ENCODE measurements at regions not wholly inside any gene's neighbourhood (a gene's known extent, or its start where the extent isn't known, plus 50 kb on each side); places are given as distances from the start of the nearest gene placed in this dataset.

- no peak for DNase-seq
These were observed 162.8 kb downstream of the SREK1 start for GRCh38 chr5:66306844-66307315.

- DNase-seq = peak in 1 of 2 donors; percentile 72
These were observed 163.6 kb downstream of the SREK1 start for GRCh38 chr5:66307647-66308241.

- no peak for DNase-seq
These were observed 168.2 kb downstream of the SREK1 start for GRCh38 chr5:66312266-66312665.

DNA sequence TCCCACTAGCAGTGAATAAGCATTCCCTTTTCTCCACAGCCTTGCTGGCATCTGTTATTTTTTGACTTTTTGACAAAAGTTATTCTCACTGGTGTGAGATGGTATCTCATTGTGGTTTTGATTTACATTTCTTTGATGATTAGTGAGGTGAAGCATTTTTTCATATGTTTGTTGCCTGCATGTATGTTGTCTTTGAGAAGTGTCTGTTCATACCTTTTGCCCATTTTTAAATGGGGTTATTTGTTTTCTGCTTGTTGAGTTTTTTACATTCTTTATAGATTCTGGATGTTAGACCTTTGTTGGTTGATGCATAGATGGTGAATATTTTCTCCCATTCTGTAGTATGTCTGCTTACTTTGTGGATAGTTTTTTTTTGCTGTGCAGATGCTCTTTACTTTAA lies 171.7 kb downstream of the SREK1 start:
- no peak for DNase-seq

- DNase-seq = no peak
These were observed 178.9 kb downstream of the SREK1 start for GRCh38 chr5:66322786-66323528.

- DNase-seq = no peak
These were observed 179.4 kb downstream of the SREK1 start for GRCh38 chr5:66323529-66323895.

GRCh38 chr5:66324357-66324756 lies 180.3 kb downstream of the SREK1 start:
- no peak for DNase-seq

DNA sequence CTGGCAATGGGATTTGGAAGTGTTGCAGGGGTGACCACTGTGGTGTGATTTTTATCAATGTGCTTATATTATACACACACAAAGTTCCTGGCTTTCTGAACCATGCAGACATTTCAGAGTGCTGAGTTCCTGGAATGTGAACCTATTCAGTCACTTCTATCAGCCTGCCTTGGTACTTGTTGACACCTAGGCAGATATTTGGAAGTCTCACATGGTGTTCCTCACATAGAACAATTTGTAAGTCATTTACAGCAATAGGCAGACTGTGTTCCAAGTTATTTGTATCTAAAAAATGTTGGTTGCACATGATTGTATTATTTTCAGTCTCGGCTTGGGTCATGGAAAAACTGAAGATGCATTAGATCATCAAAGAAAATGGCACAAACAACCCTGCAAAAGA lies 182.2 kb downstream of the SREK1 start:
- DNase-seq = no peak

DNA sequence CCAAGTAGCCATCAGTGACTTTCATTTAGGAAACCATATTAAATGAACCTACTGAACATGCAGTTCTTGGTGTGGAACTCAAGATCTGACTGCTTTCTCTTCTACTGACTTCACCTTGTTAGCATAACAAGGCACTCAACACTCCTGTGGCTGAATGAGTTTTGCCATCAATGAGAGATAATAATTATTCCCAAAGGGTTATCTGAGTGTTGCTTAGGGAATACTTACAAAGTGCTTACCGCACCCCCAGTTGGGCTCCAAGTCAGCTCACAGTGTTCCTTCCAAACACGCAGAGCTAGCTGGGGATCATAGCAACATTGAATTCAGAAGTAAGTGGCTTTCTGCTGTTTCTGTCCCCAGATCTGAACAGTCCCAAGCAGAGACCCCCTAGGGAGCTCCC lies 182.9 kb downstream of the SREK1 start:
- DNase-seq = no peak

DNA sequence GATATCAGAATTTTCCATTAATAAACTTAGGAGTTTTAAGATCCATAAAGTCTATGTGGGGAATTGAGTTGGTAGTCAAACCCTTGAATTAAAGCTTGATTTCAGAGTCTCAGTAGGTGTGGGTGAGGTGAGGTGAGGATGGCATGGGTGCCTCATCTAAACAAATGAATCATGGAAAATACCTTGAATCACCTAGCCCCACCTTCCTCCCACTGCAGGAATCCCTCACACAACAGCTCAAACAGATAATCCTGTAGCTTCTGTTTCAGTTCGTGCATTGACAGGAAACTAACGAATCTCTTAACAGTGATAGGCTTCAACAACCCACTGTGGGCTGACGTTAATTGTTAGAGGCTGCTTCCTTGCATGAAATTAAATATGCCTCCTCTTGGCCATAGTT lies 185.0 kb downstream of the SREK1 start:
- DNase-seq = no peak

DNA sequence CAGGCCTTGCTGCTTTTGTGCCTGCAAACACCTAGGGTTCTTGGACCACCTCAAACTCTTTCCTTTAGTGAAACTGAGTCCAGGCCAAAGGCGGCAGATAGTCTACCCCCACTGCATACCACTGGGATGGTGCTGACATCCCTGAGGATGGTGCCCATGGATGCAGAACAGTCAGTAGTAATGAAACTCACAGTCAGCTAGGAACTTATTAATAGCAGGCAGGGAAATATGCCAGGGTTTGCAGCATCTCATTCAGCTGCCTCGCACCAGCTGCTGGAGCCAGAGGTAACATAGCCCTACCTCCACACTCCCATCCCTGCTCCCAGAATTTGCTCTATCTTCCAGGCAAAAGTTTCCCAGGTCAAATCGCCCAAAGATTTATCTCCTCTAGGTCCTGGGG lies 189.1 kb downstream of the SREK1 start:
- DNase-seq = no peak

DNA sequence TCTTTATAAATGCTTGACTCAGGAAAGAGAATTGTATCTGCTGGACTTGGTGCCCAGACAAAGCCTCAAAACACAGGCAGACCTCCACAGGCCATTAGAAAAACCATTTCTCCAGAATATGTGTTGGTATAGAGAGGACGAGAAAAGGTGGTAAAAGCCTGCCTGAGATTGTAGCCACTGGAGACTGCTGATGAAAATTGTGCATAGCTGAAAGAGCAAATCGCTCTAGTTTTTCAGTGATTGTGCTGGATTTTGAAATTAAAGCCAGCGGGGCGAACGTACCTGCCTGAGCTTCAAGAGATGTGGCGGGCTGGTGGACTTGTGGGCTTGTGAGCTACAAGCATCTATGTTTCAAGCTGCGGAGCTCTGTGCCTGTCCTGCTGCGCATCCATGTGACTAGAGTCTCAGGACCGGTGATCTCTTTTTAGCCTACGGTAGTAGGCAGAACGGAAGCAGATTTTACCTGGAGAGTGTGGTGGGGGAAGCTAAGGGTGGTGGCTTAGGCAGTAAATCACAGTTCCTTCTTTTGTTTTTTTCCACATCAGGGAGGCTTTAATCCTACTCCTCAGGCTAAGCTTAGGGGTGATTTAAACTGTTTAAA lies 193.6 kb downstream of the SREK1 start:
- DNase-seq = no peak

DNA sequence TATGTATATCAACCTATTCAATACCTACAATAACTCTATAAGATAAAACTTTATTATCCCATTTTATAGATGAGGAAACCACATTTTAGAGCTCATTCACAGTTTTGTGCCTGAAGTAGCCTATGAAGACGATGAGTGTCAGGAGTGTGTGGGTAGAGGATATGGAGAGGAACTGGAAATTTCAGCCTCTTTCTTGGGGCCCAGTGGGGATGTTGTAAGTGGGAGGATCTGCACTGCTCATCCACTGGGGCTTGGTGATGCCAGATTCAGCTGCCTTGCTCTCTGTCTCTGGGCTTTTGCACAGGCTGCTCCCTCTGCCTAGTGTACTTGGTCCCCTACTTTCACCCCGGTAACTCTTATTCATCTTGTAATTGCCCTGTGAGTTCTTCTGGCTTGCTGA lies 194.7 kb downstream of the SREK1 start:
- DNase-seq = no peak

DNA sequence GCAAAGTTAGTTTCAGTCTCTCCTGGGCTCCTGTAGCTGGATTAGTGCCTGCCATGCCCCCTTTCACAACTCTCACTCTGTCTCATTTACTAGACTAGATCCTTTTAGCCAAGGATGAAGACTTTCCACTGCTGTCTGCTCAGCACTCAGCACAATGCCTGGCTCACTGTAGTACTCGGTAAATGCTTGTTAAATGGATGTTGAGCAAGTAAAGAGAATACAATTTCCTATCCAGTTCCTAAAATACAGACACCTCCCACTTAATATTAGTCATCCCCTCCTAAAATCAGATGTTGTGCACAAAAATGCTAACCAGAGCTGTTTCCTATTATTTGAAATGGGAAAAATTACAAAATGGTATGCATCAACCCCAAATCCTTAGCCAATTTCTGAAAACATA lies 195.8 kb downstream of the SREK1 start:
- DNase-seq = no peak

GRCh38 chr5:66340786-66341185 lies 196.7 kb downstream of the SREK1 start:
- DNase-seq = no peak

GRCh38 chr5:66342341-66342880 lies 198.3 kb downstream of the SREK1 start:
- no peak for DNase-seq

DNA sequence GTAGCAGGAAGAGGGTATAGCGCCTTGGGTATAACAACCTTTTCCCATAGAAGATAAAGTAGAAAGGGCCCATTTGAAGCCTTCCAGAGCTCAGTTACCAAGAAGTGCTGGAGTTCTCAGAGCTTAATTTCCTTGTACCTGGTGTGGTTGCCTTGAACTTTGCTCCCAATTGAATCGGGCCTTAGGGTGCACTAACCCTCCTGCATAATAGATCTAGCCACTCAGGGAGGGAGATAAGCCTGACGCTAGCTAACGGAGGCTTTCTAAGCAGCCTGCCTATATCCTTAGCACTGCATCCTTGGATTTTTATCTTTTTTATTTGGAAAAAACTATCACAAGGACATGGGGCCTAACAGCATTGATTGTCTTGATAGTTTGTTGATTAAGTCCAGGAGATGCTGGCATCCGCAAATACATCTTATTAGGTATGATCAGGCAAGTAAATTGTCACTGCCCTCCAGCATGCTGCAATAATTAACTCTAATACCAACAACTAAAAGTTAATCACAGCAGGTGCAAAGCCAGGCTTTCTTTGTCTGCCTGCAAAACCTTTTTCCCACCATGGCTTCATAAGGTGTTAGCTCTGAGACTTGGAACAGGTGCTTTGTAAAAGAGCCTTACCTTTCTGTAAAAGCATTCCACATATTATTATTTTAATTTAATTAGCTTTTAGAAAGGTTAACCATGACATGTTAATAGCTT lies 199.4 kb downstream of the SREK1 start:
- DNase-seq = no peak

DNA sequence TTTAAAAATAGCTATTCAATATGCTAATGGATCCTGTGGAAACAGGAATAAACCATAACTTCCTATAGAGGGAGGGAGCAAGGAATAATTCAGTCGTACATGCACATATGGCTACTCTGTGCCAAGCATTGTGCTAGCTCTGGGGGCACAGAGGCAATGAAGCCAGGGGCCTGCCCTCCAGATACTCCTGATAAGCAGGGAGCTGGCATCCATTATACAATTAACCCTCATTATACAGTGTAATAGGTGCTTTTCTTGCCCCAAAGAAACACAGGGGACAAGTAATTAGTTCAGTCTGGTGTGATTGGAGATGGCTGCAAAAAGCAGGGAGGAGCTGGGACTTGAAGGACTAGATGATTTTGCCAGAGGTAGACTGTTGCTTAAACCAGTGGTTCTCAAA lies 200.4 kb downstream of the SREK1 start:
- DNase-seq = no peak

- DNase-seq = no peak
These were observed 201.2 kb downstream of the SREK1 start for GRCh38 chr5:66345281-66345680.

DNA sequence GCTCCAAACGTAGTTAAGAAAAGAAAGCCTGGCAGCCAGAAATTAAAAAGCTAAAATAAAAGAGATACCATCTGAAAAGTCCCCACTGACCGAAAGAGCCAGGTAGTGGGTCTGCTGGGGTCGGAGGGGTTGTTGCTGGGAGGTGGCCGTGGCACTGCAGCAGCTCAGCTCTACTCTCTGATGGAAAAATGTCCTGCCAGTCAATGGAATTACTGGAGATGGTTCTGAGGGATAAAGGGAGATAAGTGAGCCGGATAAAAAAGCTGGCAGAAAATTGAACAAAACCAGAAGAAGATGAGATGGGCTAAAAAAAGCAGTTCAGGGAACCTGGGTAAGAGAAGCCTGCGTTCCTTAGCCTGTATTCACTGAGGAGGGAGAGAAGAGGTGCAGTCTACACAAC lies 202.8 kb downstream of the SREK1 start:
- no peak for DNase-seq

GRCh38 chr5:66348387-66349125 lies 204.5 kb downstream of the SREK1 start:
- DNase-seq = no peak

- peak in 1 of 2 donors; percentile 29 for DNase-seq
These were observed 207.7 kb downstream of the SREK1 start for GRCh38 chr5:66351813-66352212.

DNA sequence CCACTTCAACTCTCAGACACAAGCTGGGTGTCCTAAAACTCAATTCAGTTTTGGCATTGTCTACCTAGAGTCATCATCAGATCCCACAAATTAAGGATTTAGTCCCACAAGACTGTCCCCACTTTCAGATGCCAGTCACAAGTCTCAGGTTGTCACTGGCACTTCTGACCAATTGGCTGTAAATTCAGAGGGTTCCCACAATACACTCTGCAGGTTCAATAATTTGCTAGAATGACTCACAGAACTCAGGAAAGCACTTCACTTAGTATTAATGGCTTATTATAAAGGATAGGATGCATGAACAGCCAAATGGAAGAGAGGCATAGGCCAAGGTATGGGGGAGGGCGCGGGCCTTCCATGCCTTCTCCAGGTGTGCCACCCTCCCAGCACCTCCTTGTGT lies 209.1 kb downstream of the SREK1 start:
- no peak for DNase-seq
